ENCODE measurements at regions not wholly inside any gene's neighbourhood (a gene's known extent, or its start where the extent isn't known, plus 50 kb on each side); places are given as distances from the start of the nearest gene placed in this dataset.
"Not testable (repeated sequence)": the region's sequence is repeated elsewhere in the genome, so short reads cannot be mapped to it uniquely, and the experiment has no call there.

- no peak for FAIRE-seq
Observed at GRCh38 chr2:53356291-53356905, 411.2 kb upstream of the CHAC2 start.

GRCh38 chr2:53353135-53354114 lies 414.2 kb upstream of the CHAC2 start:
- peak; percentile 43 for FAIRE-seq

GRCh38 chr2:53347269-53347668 lies 420.3 kb upstream of the CHAC2 start:
- no peak for FAIRE-seq

- FAIRE-seq: no peak
Observed at GRCh38 chr2:53342248-53342647, 425.4 kb upstream of the CHAC2 start.

GRCh38 chr2:53334610-53335009 lies 433.0 kb upstream of the CHAC2 start:
- no peak for FAIRE-seq

- FAIRE-seq: peak; percentile 41
Observed at GRCh38 chr2:53331667-53332066, 435.9 kb upstream of the CHAC2 start.

- no peak for FAIRE-seq
Observed at GRCh38 chr2:53317861-53318260, 449.7 kb upstream of the CHAC2 start.

- FAIRE-seq: no peak
Observed at GRCh38 chr2:53315149-53315548, 452.5 kb upstream of the CHAC2 start.

GRCh38 chr2:53314718-53315117 lies 452.9 kb upstream of the CHAC2 start:
- FAIRE-seq: no peak

- not testable (repeated sequence) for FAIRE-seq
Observed at GRCh38 chr2:53313644-53314043, 454.0 kb upstream of the CHAC2 start.

- no peak for FAIRE-seq
Observed at GRCh38 chr2:53312721-53313120, 454.9 kb upstream of the CHAC2 start.

GRCh38 chr2:53312181-53312580 lies 455.4 kb upstream of the CHAC2 start:
- FAIRE-seq: no peak

- FAIRE-seq: no peak
Observed at GRCh38 chr2:53303012-53303578, 464.5 kb upstream of the CHAC2 start.

- no peak for FAIRE-seq
Observed at GRCh38 chr2:53302455-53302854, 465.1 kb upstream of the CHAC2 start.

GRCh38 chr2:53289309-53290006 lies 478.1 kb upstream of the CHAC2 start:
- FAIRE-seq: no peak

- no peak for FAIRE-seq
Observed at GRCh38 chr2:53286345-53286744, 481.3 kb upstream of the CHAC2 start.

GRCh38 chr2:53275743-53276142 lies 491.9 kb upstream of the CHAC2 start:
- no peak for FAIRE-seq

- FAIRE-seq: no peak
Observed at GRCh38 chr2:53268626-53269025, 499.0 kb upstream of the CHAC2 start.

GRCh38 chr2:53268086-53268485 lies 499.5 kb upstream of the CHAC2 start:
- FAIRE-seq: no peak

GRCh38 chr2:53265544-53266299 lies 501.9 kb upstream of the CHAC2 start:
- no peak for FAIRE-seq

GRCh38 chr2:53260568-53260967 lies 507.0 kb upstream of the CHAC2 start:
- FAIRE-seq: no peak

- FAIRE-seq: no peak
Observed at GRCh38 chr2:53259395-53260009, 508.1 kb upstream of the CHAC2 start.
